MM.1S (cell line): ENCODE measurements at regions not wholly inside any gene's neighbourhood (a gene's known extent, or its start where the extent isn't known, plus 50 kb on each side); places are given as distances from the start of the nearest gene placed in this dataset.

ENCODE experiments used
- CTCF ChIP-seq: fragments of 300-600 bp; sonication (generic); IDR thresholded peaks from 2 replicates; pipeline ENCODE4 v1.5.1; 2016; ENCODE audit warnings: antibody characterized with exemption, low read length, mixed read lengths
- EZH2 ChIP-seq: fragments of 300-600 bp; sonication (generic); optimal IDR thresholded peaks from 2 replicates; pipeline ENCODE3; 2017; ENCODE audit warnings: low read depth, mild to moderate bottlenecking, antibody characterized with exemption, low read length, mixed read lengths
- EZH2phosphoT487 ChIP-seq: fragments of 300-600 bp; sonication (generic); IDR thresholded peaks from 2 replicates; pipeline ENCODE4 v1.6.1; 2018; ENCODE audit warnings: antibody characterized with exemption, low read length

GRCh38 chr14:84520711-84521338 is 1009.1 kb upstream of the FLRT2 start:
- TF ChIP-seq CTCF = no peak
- TF ChIP-seq EZH2 = no peak
- TF ChIP-seq EZH2phosphoT487 = no peak
